HCT116 (cell line): ENCODE measurements at regions not wholly inside any gene's neighbourhood (a gene's known extent, or its start where the extent isn't known, plus 50 kb on each side); places are given as distances from the start of the nearest gene placed in this dataset.

Experiments used
- ATAC-seq: fragments of 200-7000 bp; cut with Tn5 transposase; 2 replicates; pipeline ENCODE4 v1.9.1; 2020; ENCODE audit warnings: mild to moderate bottlenecking, moderate library complexity
- BruUV-seq: library from RNA; stranded (reverse); fragments of 400-500 nt; replicated peaks from 2 replicates; lab custom pipeline; 2021; lab: Mats Ljungman, UMichigan
- CTCF ChIA-PET: fragments of 300-600 bp; sonication (Branson Sonifier 250); formaldehyde crosslinking; loops from one replicate; lab custom pipeline; 2021; ENCODE audit warnings: antibody characterized with exemption; lab: Charles Lee
- POLR2A ChIA-PET: fragments of 300-600, 350-600 bp; sonication (Branson Sonifier 250); formaldehyde crosslinking; loops from one replicate; lab custom pipeline; 2021; ENCODE audit warnings: antibody characterized with exemption; lab: Charles Lee
- RAD21 ChIA-PET, 2 experiments: fragments of 300-600 bp; sonication (Branson Sonifier 250); formaldehyde crosslinking; loops; one replicate each; lab custom pipeline; 2023; ENCODE audit warnings: low total read pairs in 2 of 2; ENCODE audit not compliant: uncharacterized antibody in 2 of 2, unreplicated experiment in 2 of 2, low non-redundant PET in 1 of 2; lab: Charles Lee
- DNase-seq: peaks from one replicate; pipeline ENCODE4 v3.0.0-alpha.2; 2010; ENCODE audit warnings: low read depth, low spot score
- H2AFZ ChIP-seq: fragments of 200-600 bp; shearing (Covaris generic), sonication (generic); 2 replicates; pipeline ENCODE4 v1.6.1; 2017; ENCODE audit warnings: low read depth, mixed run types, mixed read lengths, antibody characterized with exemption, low read length; ENCODE audit not compliant: poor library complexity, severe bottlenecking
- H3K27ac ChIP-seq: 2 replicates; pipeline ENCODE4 v1.5.1; 2012; ENCODE audit warnings: low read depth, low read length
- H3K27me3 ChIP-seq: fragments of 200-600 bp; sonication (generic); 2 replicates; pipeline ENCODE4 v1.6.1; 2016; ENCODE audit warnings: mixed run types, low read length, mixed read lengths; ENCODE audit not compliant: insufficient read depth
- H3K36me3 ChIP-seq, 2 experiments: fragments of 200-500 bp in 1 of 2; fragments of 200-600 bp in 1 of 2; sonication (Bioruptor generic) in 1 of 2; sonication (generic) in 1 of 2; 2 replicates each; pipeline versions ENCODE4 v1.5.1 to v1.6.1; 2014 to 2016; ENCODE audit warnings: low read length in 2 of 2, inconsistent platforms in 1 of 2, mixed read lengths in 1 of 2, mixed run types in 1 of 2; ENCODE audit not compliant: insufficient read depth in 2 of 2, control insufficient read depth in 1 of 2
- H3K4me1 ChIP-seq, 2 experiments: fragments of 200-600 bp in 1 of 2; sonication (generic) in 1 of 2; 2 replicates each; pipeline versions ENCODE4 v1.5.1 to v1.6.1; 2012 to 2017; ENCODE audit warnings: low read length in 2 of 2, inconsistent platforms in 1 of 2, mild to moderate bottlenecking in 1 of 2, mixed read lengths in 1 of 2, mixed run types in 1 of 2, moderate library complexity in 1 of 2; ENCODE audit not compliant: insufficient read depth in 2 of 2, control insufficient read depth in 1 of 2
- H3K4me2 ChIP-seq: fragments of 200-600 bp; sonication (generic); 2 replicates; pipeline ENCODE4 v1.6.1; 2017; ENCODE audit warnings: mixed run types, low read length, mixed read lengths
- H3K4me3 ChIP-seq, 2 experiments: fragments of 200-600 bp in 1 of 2; sonication (generic) in 1 of 2; replicated peaks in 1 of 2; 2 replicates each; pipeline ENCODE4 v1.5.1; 2011 to 2016; ENCODE audit warnings: low read length in 2 of 2, control low read depth in 1 of 2, low read depth in 1 of 2, mild to moderate bottlenecking in 1 of 2, mixed read lengths in 1 of 2, mixed run types in 1 of 2
- H3K79me2 ChIP-seq: fragments of 200-600 bp; sonication (generic); 2 replicates; pipeline ENCODE4 v1.6.1; 2017; ENCODE audit warnings: mild to moderate bottlenecking, mixed run types, low read length, moderate library complexity, mixed read lengths; ENCODE audit not compliant: insufficient read depth
- H3K9ac ChIP-seq: fragments of 200-600 bp; sonication (generic); 2 replicates; pipeline ENCODE4 v1.6.1; 2016; ENCODE audit warnings: low read length, mixed read lengths
- H3K9me2 ChIP-seq: fragments of 200-600 bp; sonication (generic), shearing (Covaris generic); 2 replicates; pipeline ENCODE4 v1.6.1; 2017; ENCODE audit warnings: mixed run types, mild to moderate bottlenecking, moderate library complexity; ENCODE audit not compliant: insufficient read depth
- H3K9me3 ChIP-seq, 2 experiments: fragments of 200-500 bp in 1 of 2; fragments of 200-600 bp in 1 of 2; sonication (Bioruptor generic) in 1 of 2; sonication (generic) in 1 of 2; 2 replicates each; pipeline ENCODE4 v1.6.1; 2014 to 2017; ENCODE audit warnings: low read length in 2 of 2, mixed read lengths in 2 of 2, inconsistent platforms in 1 of 2, low read depth in 1 of 2, mild to moderate bottlenecking in 1 of 2, mixed run types in 1 of 2, moderate library complexity in 1 of 2; ENCODE audit not compliant: control insufficient read depth in 1 of 2, insufficient read depth in 1 of 2
- H4K20me1 ChIP-seq: fragments of 200-600 bp; sonication (generic), shearing (Covaris generic); 2 replicates; pipeline ENCODE4 v1.6.1; 2017; ENCODE audit warnings: mixed run types, mild to moderate bottlenecking, moderate library complexity; ENCODE audit not compliant: insufficient read depth
- CBX3 ChIP-seq: IDR thresholded peaks from 2 replicates; pipeline ENCODE4 v1.6.1; 2012; ENCODE audit warnings: low read depth
- CEBPB ChIP-seq: IDR thresholded peaks from 2 replicates; pipeline ENCODE4 v1.6.1; 2012; ENCODE audit warnings: low read depth
- EGR1 ChIP-seq: IDR thresholded peaks from 2 replicates; pipeline ENCODE4 v1.6.1; 2012; ENCODE audit warnings: low read depth
- ELF1 ChIP-seq: IDR thresholded peaks from 2 replicates; pipeline ENCODE4 v1.6.1; 2012; ENCODE audit warnings: low read depth, borderline replicate concordance
- EZH2phosphoT487 ChIP-seq: fragments of 200-600 bp; IDR thresholded peaks from 2 replicates; pipeline ENCODE4 v1.6.1; 2018; ENCODE audit warnings: antibody characterized with exemption, borderline replicate concordance
- FOSL1 ChIP-seq: IDR thresholded peaks from 2 replicates; pipeline ENCODE4 v1.6.1; 2012; ENCODE audit warnings: low read depth
- MAX ChIP-seq: IDR thresholded peaks from 2 replicates; pipeline ENCODE4 v1.6.1; 2012
- POLR2A ChIP-seq: IDR thresholded peaks from 2 replicates; pipeline ENCODE4 v1.7.0; 2011; ENCODE audit warnings: borderline replicate concordance; ENCODE audit not compliant: insufficient read depth, insufficient read length; ENCODE audit errors: extremely low read depth
- POLR2AphosphoS5 ChIP-seq: IDR thresholded peaks from 2 replicates; pipeline ENCODE4 v1.6.1; 2011; ENCODE audit warnings: mild to moderate bottlenecking, low read depth, low read length, moderate library complexity
- RAD21 ChIP-seq: IDR thresholded peaks from 2 replicates; pipeline ENCODE4 v1.6.1; 2012; ENCODE audit warnings: low read depth, mild to moderate bottlenecking
- REST ChIP-seq: IDR thresholded peaks from 2 replicates; pipeline ENCODE4 v1.6.1; 2012; ENCODE audit warnings: low read depth
- SRF ChIP-seq: IDR thresholded peaks from 2 replicates; pipeline ENCODE4 v1.6.1; 2012; ENCODE audit warnings: low read depth
- ZFX ChIP-seq: fragments of 450-650 bp; IDR thresholded peaks from 2 replicates; pipeline ENCODE4 v1.6.1; 2017
- intact Hi-C: fragments of 100-400 bp; cut with micrococcal nuclease; formaldehyde crosslinking; loops from 2 replicates; pipeline ENCODE4 v1.10.0; 2022
- TF ChIP-seq, protein P1 (sequence below): IDR thresholded peaks from 2 replicates; pipeline ENCODE4 v1.6.1; 2011; ENCODE audit warnings: mild to moderate bottlenecking, low read length, moderate library complexity; ENCODE audit not compliant: insufficient replicate concordance; ENCODE audit errors: extremely low read depth

- TF ChIP-seq REST (no peak), SRF (no peak), EGR1 (no peak), FOSL1 (no peak), CEBPB (no peak), ELF1 (no peak), EZH2phosphoT487 (no peak), POLR2AphosphoS5 (no peak)
Observed at GRCh38 chr19:32178401-32178800, 167.0 kb upstream of the ZNF507 start (continued).

DNA sequence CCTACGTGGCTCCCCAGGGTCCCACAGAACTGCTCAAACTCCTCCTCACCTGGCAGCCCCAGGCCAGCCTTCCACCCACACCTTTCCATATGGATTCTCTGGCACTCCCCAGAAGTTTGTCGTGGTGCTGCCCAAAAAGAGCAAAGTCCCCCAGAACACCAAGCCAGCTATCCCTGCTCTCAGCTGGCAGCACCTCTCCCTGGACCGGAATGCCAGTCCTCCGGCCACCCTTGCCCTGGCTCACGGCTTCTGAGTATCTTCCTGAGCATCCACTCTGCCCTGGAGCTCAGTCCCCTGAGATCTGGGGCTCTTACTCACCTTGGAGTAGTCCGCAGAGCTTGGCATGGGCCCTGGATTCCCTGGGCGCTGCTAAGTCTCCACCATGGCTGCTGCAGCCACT is 166.5 kb upstream of the ZNF507 start:
- H3K4me1 ChIP-seq, result no peaks in the 10 kb centered on the region
- no peaks in the 10 kb centered on the region for H4K20me1 ChIP-seq
- TF ChIP-seq POLR2A (no peak), MAX (no peak), CBX3 (no peak), EGR1 (no peak), ELF1 (no peak), RAD21 (no peak), SRF (no peak), ZFX (no peak), EZH2phosphoT487 (no peak)
- TF ChIP-seq, protein P1, sequence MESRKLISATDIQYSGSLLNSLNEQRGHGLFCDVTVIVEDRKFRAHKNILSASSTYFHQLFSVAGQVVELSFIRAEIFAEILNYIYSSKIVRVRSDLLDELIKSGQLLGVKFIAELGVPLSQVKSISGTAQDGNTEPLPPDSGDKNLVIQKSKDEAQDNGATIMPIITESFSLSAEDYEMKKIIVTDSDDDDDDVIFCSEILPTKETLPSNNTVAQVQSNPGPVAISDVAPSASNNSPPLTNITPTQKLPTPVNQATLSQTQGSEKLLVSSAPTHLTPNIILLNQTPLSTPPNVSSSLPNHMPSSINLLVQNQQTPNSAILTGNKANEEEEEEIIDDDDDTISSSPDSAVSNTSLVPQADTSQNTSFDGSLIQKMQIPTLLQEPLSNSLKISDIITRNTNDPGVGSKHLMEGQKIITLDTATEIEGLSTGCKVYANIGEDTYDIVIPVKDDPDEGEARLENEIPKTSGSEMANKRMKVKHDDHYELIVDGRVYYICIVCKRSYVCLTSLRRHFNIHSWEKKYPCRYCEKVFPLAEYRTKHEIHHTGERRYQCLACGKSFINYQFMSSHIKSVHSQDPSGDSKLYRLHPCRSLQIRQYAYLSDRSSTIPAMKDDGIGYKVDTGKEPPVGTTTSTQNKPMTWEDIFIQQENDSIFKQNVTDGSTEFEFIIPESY, result no peak
- no peak for ATAC-seq
- no peaks in the 10 kb centered on the region for H3K36me3 ChIP-seq
- intact Hi-C loops, result no loop called here
- ChIA-PET RAD21 (no interaction called here), CTCF (no interaction called here), POLR2A (no interaction called here)
- no TSS peak for BruUV-seq
- H3K9me2 ChIP-seq, result no peaks in the 10 kb centered on the region
- no peak overlapping the region for H3K9ac ChIP-seq
- no peak for DNase-seq
- no peak overlapping the region for H3K4me3 ChIP-seq
- no peak overlapping the region for H3K27ac ChIP-seq
- no peaks in the 10 kb centered on the region for H3K79me2 ChIP-seq
- no peak overlapping the region for H2AFZ ChIP-seq
- no peaks in the 10 kb centered on the region for H3K9me3 ChIP-seq
- no peak overlapping the region for H3K4me2 ChIP-seq
- no peaks in the 10 kb centered on the region for H3K27me3 ChIP-seq
